Neuronal stem cell (in vitro differentiated cells): ENCODE measurements at regions not wholly inside any gene's neighbourhood (a gene's known extent, or its start where the extent isn't known, plus 50 kb on each side); places are given as distances from the start of the nearest gene placed in this dataset.

Source experiments
- DNase-seq: peaks from one replicate; pipeline ENCODE4 v3.0.0-alpha.2; 2013; ENCODE audit warnings: low spot score
- H2AFZ ChIP-seq: one replicate; pipeline ENCODE4 v1.6.1; 2013; ENCODE audit warnings: mild to moderate bottlenecking, low read length, inconsistent platforms
- H2AK5ac ChIP-seq: 2 replicates; pipeline ENCODE4 v1.6.1; 2013; ENCODE audit warnings: low read depth, mild to moderate bottlenecking, inconsistent platforms, low read length, moderate library complexity, mixed read lengths
- H2BK120ac ChIP-seq: 2 replicates; pipeline ENCODE4 v1.6.1; 2013; ENCODE audit warnings: low read depth, mild to moderate bottlenecking, inconsistent platforms, low read length, moderate library complexity, mixed read lengths
- H2BK12ac ChIP-seq: one replicate; pipeline ENCODE4 v1.6.1; 2013; ENCODE audit warnings: low read length, inconsistent platforms
- H2BK15ac ChIP-seq: 2 replicates; pipeline ENCODE4 v1.6.1; 2013; ENCODE audit warnings: mild to moderate bottlenecking, low read length, inconsistent platforms, mixed read lengths
- H2BK5ac ChIP-seq: one replicate; pipeline ENCODE4 v1.6.1; 2013; ENCODE audit warnings: inconsistent platforms, mild to moderate bottlenecking, low read length, moderate library complexity
- H3K14ac ChIP-seq: one replicate; pipeline ENCODE4 v1.6.1; 2013; ENCODE audit warnings: low read length, inconsistent platforms
- H3K18ac ChIP-seq: 2 replicates; pipeline ENCODE4 v1.6.1; 2013; ENCODE audit warnings: low read length, inconsistent platforms
- H3K23ac ChIP-seq: 2 replicates; pipeline ENCODE4 v1.6.1; 2013; ENCODE audit warnings: low read depth, mild to moderate bottlenecking, mixed read lengths, low read length, inconsistent platforms; ENCODE audit not compliant: poor library complexity
- H3K27ac ChIP-seq: replicated peaks from 3 replicates; pipeline ENCODE4 v1.5.1; 2013; ENCODE audit warnings: low read length, inconsistent platforms
- H3K27me3 ChIP-seq, 3 experiments: 2 replicates each; pipeline ENCODE4 v1.6.1; 2013; ENCODE audit warnings: low read length in 3 of 3, mild to moderate bottlenecking in 2 of 3, inconsistent platforms in 1 of 3, low read depth in 1 of 3, mixed read lengths in 1 of 3, moderate library complexity in 1 of 3; ENCODE audit not compliant: control insufficient read depth in 3 of 3, insufficient read depth in 3 of 3
- H3K36me3 ChIP-seq, 2 donors: replicated peaks in 1 of 2; 2 replicates each; pipeline ENCODE4 v1.6.1; 2013; ENCODE audit warnings: low read length in 2 of 2; ENCODE audit not compliant: control insufficient read depth in 2 of 2, insufficient read depth in 2 of 2
- H3K4ac ChIP-seq: 2 replicates; pipeline ENCODE4 v1.6.1; 2013; ENCODE audit warnings: inconsistent platforms, mild to moderate bottlenecking, low read length, moderate library complexity
- H3K4me1 ChIP-seq, 2 donors: 1 replicate in 1 of 2; 2 replicates in 1 of 2; pipeline ENCODE4 v1.6.1; 2013; ENCODE audit warnings: low read length in 2 of 2, low read depth in 1 of 2; ENCODE audit not compliant: control insufficient read depth in 2 of 2, insufficient read depth in 1 of 2
- H3K4me2 ChIP-seq: one replicate; pipeline ENCODE4 v1.6.1; 2013; ENCODE audit warnings: mild to moderate bottlenecking, low read length, inconsistent platforms; ENCODE audit not compliant: insufficient read depth, poor library complexity, severe bottlenecking
- H3K4me3 ChIP-seq, 2 donors: 2 replicates each; pipeline ENCODE4 v1.5.1; 2013; ENCODE audit warnings: low read length in 2 of 2, mild to moderate bottlenecking in 2 of 2, inconsistent platforms in 1 of 2, moderate library complexity in 1 of 2
- H3K79me1 ChIP-seq: one replicate; pipeline ENCODE4 v1.6.1; 2013; ENCODE audit warnings: low read depth, mild to moderate bottlenecking, inconsistent platforms, low read length, moderate library complexity
- H3K9ac ChIP-seq: one replicate; pipeline ENCODE4 v1.6.1; 2013; ENCODE audit warnings: mild to moderate bottlenecking, low read depth, low read length, inconsistent platforms; ENCODE audit not compliant: poor library complexity
- H3K9me3 ChIP-seq, 2 donors: replicated peaks in 1 of 2; 2 replicates each; pipeline versions ENCODE3 to v1.6.1; 2013; ENCODE audit warnings: low read length in 2 of 2, mild to moderate bottlenecking in 2 of 2, inconsistent platforms in 1 of 2, low read depth in 1 of 2, mixed read lengths in 1 of 2, moderate library complexity in 1 of 2; ENCODE audit not compliant: control insufficient read depth in 2 of 2, insufficient read depth in 1 of 2
- H4K8ac ChIP-seq: one replicate; pipeline ENCODE4 v1.6.1; 2013; ENCODE audit warnings: low read depth, mild to moderate bottlenecking, inconsistent platforms, low read length, moderate library complexity
- H4K91ac ChIP-seq: one replicate; pipeline ENCODE4 v1.6.1; 2013; ENCODE audit warnings: low read length, low read depth, mild to moderate bottlenecking, inconsistent platforms; ENCODE audit not compliant: poor library complexity
- WGBS, 2 donors: extraction: QIAGEN DNeasy Blood & Tissue Kit; methylation state at CpG; one replicate each; pipeline ENCODE4 v1.1.7; 2013; ENCODE audit warnings: missing lambda C conversion rate in 2 of 2, mixed read lengths in 1 of 2; ENCODE audit not compliant: insufficient read length in 2 of 2, insufficient replicate concordance in 1 of 2; ENCODE audit errors: extremely low coverage in 2 of 2; 5-methylcytosine and 5-hydroxymethylcytosine counted together

DNA sequence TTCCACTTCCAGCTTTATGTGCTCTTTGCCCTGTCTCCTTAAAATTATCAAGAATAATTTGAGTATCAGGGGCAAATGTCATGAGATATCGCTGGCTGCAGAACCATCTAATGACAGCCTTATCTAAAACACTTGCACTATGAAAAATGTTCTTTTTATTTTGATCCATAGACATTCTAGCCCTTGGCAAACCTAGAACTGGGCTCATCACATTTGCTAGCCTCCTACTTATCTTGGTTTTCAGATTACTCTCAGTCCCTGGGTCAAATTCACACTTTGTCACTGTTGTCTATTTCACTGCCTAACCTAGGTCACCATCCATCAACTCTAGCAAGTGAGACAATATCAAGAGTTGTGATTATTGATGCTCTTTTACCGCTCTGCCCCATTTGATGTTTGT, 59.9 kb upstream of the IPO9 start:
- no peak overlapping the region for H3K14ac ChIP-seq
- no peak overlapping the region for H3K18ac ChIP-seq
- no peak overlapping the region for H2BK120ac ChIP-seq
- no peak overlapping the region for H2BK15ac ChIP-seq
- peaks cover 0 to 6% of the 10 kb centered on the region in 2 donors for H3K4me1 ChIP-seq
- H3K79me1 ChIP-seq = peaks cover 9% of the 10 kb centered on the region
- no peak overlapping the region for H2BK12ac ChIP-seq
- H2AK5ac ChIP-seq = no peak overlapping the region
- no peak overlapping the region for H4K8ac ChIP-seq
- no peak overlapping the region for H3K9ac ChIP-seq
- no peak overlapping the region for H3K4me2 ChIP-seq
- no peak overlapping the region for H3K4ac ChIP-seq
- H3K23ac ChIP-seq = no peak overlapping the region
- no CpG with 5 or more reads among the region's 2 CpGs for WGBS, 2 donors
- no peak overlapping the region for H3K27ac ChIP-seq
- H2BK5ac ChIP-seq = no peak overlapping the region
- H3K9me3 ChIP-seq = peaks cover 21 to 24% of the 10 kb centered on the region in 2 donors
- no peak overlapping the region for H4K91ac ChIP-seq
- H3K4me3 ChIP-seq = no peak overlapping the region
- H3K36me3 ChIP-seq = peaks cover 11 to 21% of the 10 kb centered on the region in 2 donors
- no peak overlapping the region for H2AFZ ChIP-seq
- no peak for DNase-seq
- H3K27me3 ChIP-seq = no peaks in the 10 kb centered on the region

DNA sequence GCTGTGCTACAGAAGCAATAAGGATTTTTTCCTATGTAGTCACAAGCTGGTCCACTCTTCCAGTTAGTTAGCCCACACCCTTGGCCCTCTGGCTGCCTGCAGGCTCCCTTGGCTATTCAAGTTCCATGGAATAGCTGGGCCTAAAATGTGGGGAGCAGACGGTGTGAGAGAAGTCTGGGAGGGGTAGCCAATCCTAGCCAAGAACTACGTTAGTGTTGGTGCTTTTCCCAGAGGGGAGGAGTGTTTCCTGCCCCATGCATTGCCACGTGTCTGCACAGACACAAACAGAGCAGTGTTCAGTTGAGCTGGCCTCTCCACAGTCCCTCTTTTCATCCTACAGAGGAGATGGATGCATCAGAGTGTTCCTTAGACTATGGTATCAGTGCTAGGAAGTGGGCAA, 59.0 kb upstream of the IPO9 start:
- H2BK120ac ChIP-seq = no peak overlapping the region
- H3K27ac ChIP-seq = no peak overlapping the region
- no peaks in the 10 kb centered on the region for H3K27me3 ChIP-seq
- no peak overlapping the region for H3K14ac ChIP-seq
- peaks cover 21 to 24% of the 10 kb centered on the region in 2 donors for H3K9me3 ChIP-seq
- H4K8ac ChIP-seq = no peak overlapping the region
- H2BK5ac ChIP-seq = no peak overlapping the region
- WGBS, 2 donors = no CpG with 5 or more reads among the region's 3 CpGs
- H3K23ac ChIP-seq = no peak overlapping the region
- no peak overlapping the region for H3K4me2 ChIP-seq
- no peak overlapping the region for H2AK5ac ChIP-seq
- H4K91ac ChIP-seq = no peak overlapping the region
- H3K9ac ChIP-seq = no peak overlapping the region
- H3K4ac ChIP-seq = no peak overlapping the region
- no peak overlapping the region for H2BK12ac ChIP-seq
- no peak overlapping the region for H3K4me3 ChIP-seq
- H2AFZ ChIP-seq = no peak overlapping the region
- no peak for DNase-seq
- H3K36me3 ChIP-seq = peaks cover 17 to 23% of the 10 kb centered on the region in 2 donors
- H3K79me1 ChIP-seq = peaks cover 12% of the 10 kb centered on the region
- no peak overlapping the region for H3K18ac ChIP-seq
- peaks cover 0 to 2% of the 10 kb centered on the region in 2 donors for H3K4me1 ChIP-seq
- H2BK15ac ChIP-seq = no peak overlapping the region

DNA sequence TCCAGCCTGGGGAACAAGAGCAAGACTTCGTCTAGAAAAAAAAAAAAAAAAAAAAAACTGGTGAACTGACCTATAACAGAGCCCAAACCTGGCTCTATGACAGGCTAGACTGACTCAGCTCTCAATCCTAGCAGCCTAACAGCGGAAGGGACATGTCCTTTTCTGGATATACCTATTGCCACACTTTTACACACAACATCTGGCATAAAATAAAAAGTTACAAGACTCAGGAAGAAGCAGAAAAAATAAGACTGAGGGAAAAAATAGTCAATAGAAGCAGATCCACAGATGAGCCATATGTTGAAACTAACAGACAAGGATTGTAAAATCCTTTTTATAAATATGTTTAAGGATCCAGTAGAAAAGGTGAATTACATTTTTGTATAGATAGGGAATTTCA, 57.5 kb upstream of the IPO9 start:
- no peak overlapping the region for H4K91ac ChIP-seq

DNA sequence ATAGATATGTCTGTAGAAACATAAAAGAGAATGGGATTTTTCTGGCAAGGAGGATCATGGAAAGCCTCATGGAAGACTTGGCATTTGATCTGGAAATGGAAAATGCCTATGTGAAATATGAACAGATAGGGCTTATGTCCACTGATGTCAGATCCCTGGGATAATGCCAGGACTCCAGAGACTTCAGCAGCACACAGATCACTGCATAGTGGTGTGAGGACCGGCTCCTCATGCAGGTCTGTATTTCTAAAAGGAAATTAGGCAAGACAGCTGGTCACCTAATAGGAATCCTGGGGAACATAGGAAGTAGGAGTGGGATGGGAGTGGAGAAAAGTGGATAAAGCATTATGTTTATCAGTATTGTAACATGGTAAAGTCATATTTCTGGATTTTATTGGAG, 56.8 kb upstream of the IPO9 start:
- no peak overlapping the region for H4K91ac ChIP-seq
- H3K4me2 ChIP-seq = no peak overlapping the region
- no peak overlapping the region for H2AFZ ChIP-seq
- H3K4me3 ChIP-seq = no peak overlapping the region
- peaks cover 0 to 2% of the 10 kb centered on the region in 2 donors for H3K4me1 ChIP-seq
- H2BK15ac ChIP-seq = no peak overlapping the region
- H2BK12ac ChIP-seq = no peak overlapping the region
- no peak overlapping the region for H3K23ac ChIP-seq
- peaks cover 23 to 25% of the 10 kb centered on the region in 2 donors for H3K36me3 ChIP-seq
- no peak overlapping the region for H3K14ac ChIP-seq
- H3K9ac ChIP-seq = no peak overlapping the region
- H3K18ac ChIP-seq = no peak overlapping the region
- no peak for DNase-seq
- no peak overlapping the region for H3K4ac ChIP-seq
- H2BK5ac ChIP-seq = no peak overlapping the region
- no peaks in the 10 kb centered on the region for H3K27me3 ChIP-seq
- H3K27ac ChIP-seq = no peak overlapping the region
- H3K9me3 ChIP-seq = peaks cover 19 to 24% of the 10 kb centered on the region in 2 donors
- H4K8ac ChIP-seq = no peak overlapping the region
- H2AK5ac ChIP-seq = no peak overlapping the region
- peaks cover 12% of the 10 kb centered on the region for H3K79me1 ChIP-seq
- WGBS, 2 donors = no CpG with 5 or more reads among the region's 1 CpG
- no peak overlapping the region for H2BK120ac ChIP-seq

More for the DNA sequence above, 57.5 kb upstream of the IPO9 start:
- Histone ChIP-seq H3K14ac (no peak overlapping the region), H3K4me2 (no peak overlapping the region), H3K79me1 (peaks cover 12% of the 10 kb centered on the region), H3K27ac (no peak overlapping the region), H3K36me3 (peaks cover 23 to 25% of the 10 kb centered on the region in 2 donors), H3K18ac (no peak overlapping the region), H4K8ac (no peak overlapping the region), H3K4ac (no peak overlapping the region), H3K4me1 (peaks cover 0 to 2% of the 10 kb centered on the region in 2 donors), H2AFZ (no peak overlapping the region), H2BK15ac (no peak overlapping the region), H3K4me3 (no peak overlapping the region), H3K9ac (no peak overlapping the region), H2AK5ac (no peak overlapping the region), H3K27me3 (no peaks in the 10 kb centered on the region), H3K9me3 (peaks cover 19 to 24% of the 10 kb centered on the region in 2 donors), H2BK5ac (no peak overlapping the region), H2BK120ac (no peak overlapping the region), H2BK12ac (no peak overlapping the region), H3K23ac (no peak overlapping the region)
- DNase-seq = no peak
- no CpG with 5 or more reads among the region's 2 CpGs for WGBS, 2 donors
